Right lobe of liver (tissue), 6 donors: ENCODE measurements at regions not wholly inside any gene's neighbourhood (a gene's known extent, or its start where the extent isn't known, plus 50 kb on each side); places are given as distances from the start of the nearest gene placed in this dataset.

Experiments used
- ATAC-seq, 4 donors: fragments of 200-7000 bp; cut with Tn5 transposase; one replicate each; pipeline ENCODE4 v1.9.1; 2020; ENCODE audit warnings: mild to moderate bottlenecking in 4 of 4, moderate library complexity in 4 of 4
- DNase-seq, 3 donors: peaks; one replicate each; pipeline ENCODE4 v3.0.0-alpha.2; 2020
- H3K27ac ChIP-seq, 3 donors: fragments of 200-600 bp; one replicate each; pipeline ENCODE4 v1.8.0; 2022
- H3K27me3 ChIP-seq, 2 donors: fragments of 200-600 bp; one replicate each; pipeline ENCODE4 v1.8.0; 2022
- H3K36me3 ChIP-seq, 4 donors: fragments of 200-600 bp; sonication (generic) in 1 of 4; one replicate each; pipeline versions ENCODE4 v1.5.1 to v1.8.0; 2017 to 2022; ENCODE audit warnings: control low read depth in 1 of 4
- H3K4me1 ChIP-seq, 4 donors: fragments of 200-600 bp; sonication (generic) in 1 of 4; one replicate each; pipeline versions ENCODE4 v1.5.1 to v1.8.0; 2017 to 2022; ENCODE audit warnings: control low read depth in 1 of 4
- H3K4me3 ChIP-seq, 3 donors: fragments of 200-600 bp; one replicate each; pipeline ENCODE4 v1.8.0; 2022
- H3K9me3 ChIP-seq, 4 donors: fragments of 200-600 bp; sonication (generic) in 1 of 4; one replicate each; pipeline versions ENCODE4 v1.5.1 to v1.8.0; 2017 to 2022; ENCODE audit warnings: control low read depth in 1 of 4
- CTCF ChIP-seq, 4 donors: fragments of 200-600 bp in 3 of 4; fragments of 450-650 bp in 1 of 4; IDR thresholded peaks; one replicate each; pipeline versions ENCODE4 v1.5.1 to v1.8.0; 2016 to 2022; ENCODE audit warnings: antibody characterized with exemption in 4 of 4, mild to moderate bottlenecking in 2 of 4
- POLR2A ChIP-seq: fragments of 450-650 bp; IDR thresholded peaks from one replicate; pipeline ENCODE4 v1.6.1; 2017; ENCODE audit warnings: antibody characterized with exemption, mild to moderate bottlenecking
- WGBS: methylation state at CpG from one replicate; pipeline ENCODE4 v1.1.6; 2018; ENCODE audit warnings: low coverage, low lambda C conversion rate; ENCODE audit not compliant: insufficient coverage; ENCODE audit errors: missing lambda C conversion rate; 5-methylcytosine and 5-hydroxymethylcytosine counted together
- intact Hi-C, 2 donors: fragments of 100-400 bp; cut with DNase I; formaldehyde crosslinking; loops; one replicate each; pipeline versions ENCODE4 v1.11.2 to v1.14.1; 2022
- donor health status: DM: no; HTN: yes; CAD: no.
- donor health status: DM: no; HTN: no; CAD: no.
- donor health status: DM: no; HTN: no; CAD: no.
- donor health status: DM: no; HTN: yes; CAD: no.
- donor health status: DM: no; HTN: yes; CAD: no.

GRCh38 chr13:110797230-110797877 is 83.9 kb downstream of the ING1 start:
- H3K9me3 ChIP-seq: no peaks in the 10 kb centered on the region
- no peaks in the 10 kb centered on the region for H3K36me3 ChIP-seq
- ATAC-seq: no peak
- no peak for TF ChIP-seq CTCF (IDR thresholded peaks at IDR 0.05)
- TF ChIP-seq POLR2A: no peak
- H3K4me1 ChIP-seq: peaks cover 0 to 8% (median 2%) of the 10 kb centered on the region in 4 donors
- H3K27me3 ChIP-seq: no peaks in the 10 kb centered on the region
- no peak overlapping the region for H3K4me3 ChIP-seq
- 53% methylated on average over 8 of the region's 9 CpGs for WGBS
- intact Hi-C loops: loop anchor here in 1 of 2 donors (10.0 kb wide), 1 partner anchor 63 kb away; no protein-coding TSS in a partner anchor
- no peak overlapping the region for H3K27ac ChIP-seq
- DNase-seq: no peak

- H3K27ac ChIP-seq: no peak overlapping the region
- DNase-seq (peak; percentile 69 to 85 (median 83)), ATAC-seq (peak; percentile 97 to 98 (median 98))
- no peaks in the 10 kb centered on the region for H3K9me3 ChIP-seq
- WGBS: 66% methylated on average over 10 of the region's 18 CpGs
- intact Hi-C loops: loop anchor here in 1 of 2 donors (10.0 kb wide), 1 partner anchor 64 kb away; no protein-coding TSS in a partner anchor
- TF ChIP-seq POLR2A (no peak), CTCF (IDR thresholded peaks at IDR 0.05) (no peak)
- H3K36me3 ChIP-seq: no peaks in the 10 kb centered on the region
- H3K4me1 ChIP-seq: peaks cover 0 to 8% (median 2%) of the 10 kb centered on the region in 4 donors
- H3K4me3 ChIP-seq: no peak overlapping the region
- H3K27me3 ChIP-seq: no peaks in the 10 kb centered on the region
These were observed 84.8 kb downstream of the ING1 start for GRCh38 chr13:110798081-110798994.

- no peak for TF ChIP-seq CTCF (IDR thresholded peaks at IDR 0.05)
- TF ChIP-seq POLR2A: no peak
- no peak overlapping the region for H3K4me3 ChIP-seq
- H3K9me3 ChIP-seq: no peaks in the 10 kb centered on the region
- H3K27ac ChIP-seq: peak overlapping the region in 2 of 3 donors; percentile 24 to 37
- intact Hi-C loops: loop anchor here in 1 of 2 donors (10.0 kb wide), 1 partner anchor 65 kb away; no protein-coding TSS in a partner anchor
- H3K36me3 ChIP-seq: no peaks in the 10 kb centered on the region
- peaks cover 0 to 8% (median 2%) of the 10 kb centered on the region in 4 donors for H3K4me1 ChIP-seq
- DNase-seq (no peak), ATAC-seq (peak; percentile 11 to 19 (median 14))
- 43% methylated on average over 17 of the region's 30 CpGs for WGBS
- H3K27me3 ChIP-seq: no peaks in the 10 kb centered on the region
These were observed 86.0 kb downstream of the ING1 start for GRCh38 chr13:110799246-110800236.

- no peak overlapping the region for H3K4me3 ChIP-seq
- H3K27me3 ChIP-seq: no peaks in the 10 kb centered on the region
- TF ChIP-seq CTCF (IDR thresholded peaks at IDR 0.05) (no peak), POLR2A (no peak)
- 60% methylated on average over 1 of the region's 7 CpGs for WGBS
- peaks cover 0 to 8% (median 2%) of the 10 kb centered on the region in 4 donors for H3K4me1 ChIP-seq
- DNase-seq (no peak), ATAC-seq (no peak)
- H3K9me3 ChIP-seq: no peaks in the 10 kb centered on the region
- intact Hi-C loops: no loop called here
- no peak overlapping the region for H3K27ac ChIP-seq
- no peaks in the 10 kb centered on the region for H3K36me3 ChIP-seq
These were observed 87.5 kb downstream of the ING1 start for GRCh38 chr13:110801044-110801443.
